H1 (cell line): ENCODE measurements at regions not wholly inside any gene's neighbourhood (a gene's known extent, or its start where the extent isn't known, plus 50 kb on each side); places are given as distances from the start of the nearest gene placed in this dataset.

Source experiments
- CTCF ChIA-PET: fragments of 300-600 bp; sonication (Branson Sonifier 250); formaldehyde crosslinking; loops from one replicate; lab custom pipeline; 2021; ENCODE audit not compliant: partially characterized antibody; lab: Charles Lee
- POLR2A ChIA-PET: fragments of 300-600 bp; sonication (Branson Sonifier 250); formaldehyde crosslinking; loops from one replicate; lab custom pipeline; 2021; ENCODE audit warnings: inconsistent platforms; ENCODE audit not compliant: partially characterized antibody; lab: Charles Lee
- DNase-seq, 2 experiments: peaks; one replicate each; pipeline versions ENCODE4 v3.0.0 to v3.0.0-alpha.2; 2010 to 2022; ENCODE audit warnings: low spot score in 2 of 2, low read depth in 1 of 2, mixed read lengths in 1 of 2
- FAIRE-seq: peaks from 2 replicates; lab custom pipeline; 2011; peaks lifted over from hg19 to GRCh38; lab: Jason Lieb, UNC
- H2AFZ ChIP-seq: 2 replicates; pipeline ENCODE4 v1.8.1; 2012; ENCODE audit warnings: low read length, inconsistent platforms
- H2AK5ac ChIP-seq: 2 replicates; pipeline ENCODE4 v1.6.1; 2013; ENCODE audit warnings: low read depth, low read length
- H2BK120ac ChIP-seq: replicated peaks from 2 replicates; pipeline ENCODE3; 2013; ENCODE audit warnings: low read depth, low read length, inconsistent platforms
- H2BK12ac ChIP-seq: 2 replicates; pipeline ENCODE4 v1.6.1; 2013; ENCODE audit warnings: low read depth, low read length
- H2BK15ac ChIP-seq: 2 replicates; pipeline ENCODE4 v1.6.1; 2013; ENCODE audit warnings: low read length
- H2BK20ac ChIP-seq: 2 replicates; pipeline ENCODE4 v1.6.1; 2013; ENCODE audit warnings: low read length
- H2BK5ac ChIP-seq: 2 replicates; pipeline ENCODE4 v1.6.1; 2013; ENCODE audit warnings: low read depth, low read length
- H3K14ac ChIP-seq: 2 replicates; pipeline ENCODE4 v1.6.1; 2013; ENCODE audit warnings: inconsistent platforms; ENCODE audit not compliant: insufficient read length
- H3K18ac ChIP-seq: 2 replicates; pipeline ENCODE4 v1.6.1; 2013; ENCODE audit warnings: low read length; ENCODE audit errors: extremely low read depth
- H3K23ac ChIP-seq: 2 replicates; pipeline ENCODE4 v1.6.1; 2013; ENCODE audit warnings: inconsistent platforms; ENCODE audit not compliant: insufficient read length
- H3K23me2 ChIP-seq: 2 replicates; pipeline ENCODE4 v1.6.1; 2013; ENCODE audit warnings: low read depth, low read length
- H3K27ac ChIP-seq: 2 replicates; pipeline ENCODE4 v1.6.1; 2011; ENCODE audit warnings: low read depth, low read length, inconsistent platforms
- H3K27me3 ChIP-seq, 4 experiments: replicated peaks in 1 of 4; 1 replicate in 1 of 4; 2 replicates in 3 of 4; pipeline versions ENCODE4 v1.6.1 to v1.8.1; 2011 to 2013; ENCODE audit warnings: low read length in 3 of 4, mild to moderate bottlenecking in 3 of 4, inconsistent platforms in 2 of 4, mixed read lengths in 2 of 4, moderate library complexity in 1 of 4; ENCODE audit not compliant: control insufficient read depth in 3 of 4, insufficient read depth in 3 of 4; ENCODE audit errors: extremely low read depth in 1 of 4
- H3K36me3 ChIP-seq, 4 experiments: 2 replicates each; pipeline versions ENCODE4 v1.6.1 to v1.8.1; 2011 to 2013; ENCODE audit warnings: mild to moderate bottlenecking in 4 of 4, low read length in 3 of 4, moderate library complexity in 2 of 4, control low read depth in 1 of 4, inconsistent platforms in 1 of 4; ENCODE audit not compliant: insufficient read depth in 4 of 4, control insufficient read depth in 2 of 4
- H3K4ac ChIP-seq: replicated peaks from 2 replicates; pipeline ENCODE3; 2013; ENCODE audit warnings: low read length, low read depth, mixed read lengths, inconsistent platforms; ENCODE audit not compliant: insufficient read length
- H3K4me1 ChIP-seq, 4 experiments: replicated peaks in 1 of 4; 1 replicate in 1 of 4; 2 replicates in 3 of 4; pipeline versions ENCODE4 v1.6.1 to v1.8.1; 2011 to 2013; ENCODE audit warnings: low read length in 3 of 4, inconsistent platforms in 2 of 4, mixed read lengths in 1 of 4; ENCODE audit not compliant: insufficient read depth in 4 of 4, control insufficient read depth in 3 of 4
- H3K4me2 ChIP-seq, 2 experiments: 2 replicates each; pipeline versions ENCODE4 v1.6.1 to v1.8.1; 2011 to 2013; ENCODE audit warnings: low read depth in 2 of 2, low read length in 2 of 2, control low read depth in 1 of 2, inconsistent platforms in 1 of 2, mild to moderate bottlenecking in 1 of 2; ENCODE audit not compliant: insufficient read depth in 1 of 2
- H3K4me3 ChIP-seq, 4 experiments: fragments of 200-600, 300-600 bp in 1 of 4; sonication (generic), shearing (Covaris generic), sonication (Bioruptor Twin) in 1 of 4; 2 replicates each; pipeline versions ENCODE4 v1.5.1 to v1.8.1; 2011 to 2016; ENCODE audit warnings: low read length in 4 of 4, low read depth in 3 of 4, control low read depth in 2 of 4, inconsistent platforms in 2 of 4, mild to moderate bottlenecking in 2 of 4, mixed read lengths in 1 of 4, moderate library complexity in 1 of 4; ENCODE audit not compliant: insufficient read depth in 2 of 4; ENCODE audit errors: extremely low read depth in 1 of 4
- H3K56ac ChIP-seq: replicated peaks from 2 replicates; pipeline ENCODE3; 2013; ENCODE audit warnings: low read depth, mild to moderate bottlenecking, mixed read lengths, low read length, inconsistent platforms; ENCODE audit not compliant: insufficient read length
- H3K79me1 ChIP-seq: 2 replicates; pipeline ENCODE4 v1.6.1; 2013; ENCODE audit warnings: low read depth, low read length, control low read depth
- H3K79me2 ChIP-seq, 2 experiments: 2 replicates each; pipeline versions ENCODE4 v1.6.1 to v1.8.1; 2012 to 2013; ENCODE audit warnings: low read length in 2 of 2, mild to moderate bottlenecking in 2 of 2, inconsistent platforms in 1 of 2; ENCODE audit not compliant: insufficient read depth in 2 of 2, control insufficient read depth in 1 of 2
- H3K9ac ChIP-seq, 4 experiments: replicated peaks in 1 of 4; 1 replicate in 1 of 4; 2 replicates in 3 of 4; pipeline versions ENCODE4 v1.6.1 to v1.8.1; 2011 to 2013; ENCODE audit warnings: low read depth in 3 of 4, low read length in 3 of 4, control low read depth in 2 of 4, mild to moderate bottlenecking in 2 of 4, moderate library complexity in 2 of 4, inconsistent platforms in 1 of 4; ENCODE audit errors: extremely low read depth in 1 of 4
- H3K9me3 ChIP-seq, 2 experiments: 2 replicates each; pipeline versions ENCODE4 v1.6.1 to v1.8.1; 2012 to 2013; ENCODE audit warnings: mild to moderate bottlenecking in 2 of 2, moderate library complexity in 2 of 2, control low read depth in 1 of 2, inconsistent platforms in 1 of 2, low read depth in 1 of 2, low read length in 1 of 2, mixed read lengths in 1 of 2; ENCODE audit not compliant: insufficient read depth in 2 of 2
- H4K20me1 ChIP-seq, 2 experiments: replicated peaks in 1 of 2; 2 replicates each; pipeline versions ENCODE3 to v1.8.1; 2011 to 2013; ENCODE audit warnings: inconsistent platforms in 2 of 2, low read length in 2 of 2, mild to moderate bottlenecking in 1 of 2; ENCODE audit not compliant: insufficient read depth in 2 of 2, control insufficient read depth in 1 of 2
- H4K5ac ChIP-seq: 2 replicates; pipeline ENCODE4 v1.6.1; 2013; ENCODE audit warnings: low read length, low read depth, mixed read lengths, inconsistent platforms; ENCODE audit not compliant: insufficient read length
- H4K8ac ChIP-seq: 2 replicates; pipeline ENCODE4 v1.8.0; 2013; ENCODE audit warnings: mild to moderate bottlenecking, moderate library complexity, low read length, inconsistent platforms; ENCODE audit not compliant: insufficient read depth; ENCODE audit errors: extremely low read depth
- H4K91ac ChIP-seq: replicated peaks from 2 replicates; pipeline ENCODE3; 2013; ENCODE audit warnings: low read length, mixed read lengths, inconsistent platforms; ENCODE audit not compliant: insufficient read length
- CBX8 ChIP-seq: fragments of 300-800, 300-1000 bp; sonication (generic); IDR thresholded peaks from 2 replicates; pipeline ENCODE4 v1.7.1; 2016; ENCODE audit warnings: low read depth, low read length, borderline replicate concordance
- FOSL1 ChIP-seq: IDR thresholded peaks from 2 replicates; pipeline ENCODE4 v1.6.1; 2011; ENCODE audit warnings: mild to moderate bottlenecking, low read depth, low read length, moderate library complexity; ENCODE audit not compliant: insufficient read depth
- KDM4A ChIP-seq: IDR thresholded peaks from one replicate; pipeline ENCODE4 v1.7.1; 2012; ENCODE audit warnings: low read depth, mild to moderate bottlenecking, moderate library complexity, low read length, inconsistent platforms; ENCODE audit not compliant: severe bottlenecking
- POLR2AphosphoS5 ChIP-seq: IDR thresholded peaks from 2 replicates; pipeline ENCODE4 v1.6.1; 2011; ENCODE audit warnings: low read depth, low read length
- RNF2 ChIP-seq: fragments of 200-900, 300-1000 bp; sonication (generic); IDR thresholded peaks from 2 replicates; pipeline ENCODE4 v1.7.1; 2016; ENCODE audit warnings: borderline replicate concordance, low read depth, mild to moderate bottlenecking, antibody characterized with exemption, low read length; ENCODE audit not compliant: poor library complexity, severe bottlenecking; ENCODE audit errors: missing control alignments
- SIN3A ChIP-seq, 2 experiments: IDR thresholded peaks in 1 of 2; conservative IDR thresholded peaks in 1 of 2; 2 replicates each; pipeline ENCODE4 v1.6.1; 2011 to 2012; ENCODE audit warnings: low read length in 2 of 2, improper control_type of control experiment in 1 of 2, low read depth in 1 of 2, mild to moderate bottlenecking in 1 of 2
- SIRT6 ChIP-seq: IDR thresholded peaks from one replicate; pipeline ENCODE4 v1.7.1; 2012; ENCODE audit warnings: low read length, inconsistent platforms
- SRF ChIP-seq: IDR thresholded peaks from 2 replicates; pipeline ENCODE4 v1.6.1; 2011; ENCODE audit warnings: mild to moderate bottlenecking, low read depth, low read length, moderate library complexity
- TAF1 ChIP-seq: IDR thresholded peaks from 2 replicates; pipeline ENCODE4 v1.6.1; 2011; ENCODE audit warnings: mild to moderate bottlenecking, low read depth, low read length
- TAF7 ChIP-seq: optimal IDR thresholded peaks from 2 replicates; pipeline ENCODE3; 2011; ENCODE audit warnings: low read depth, mild to moderate bottlenecking, inconsistent platforms, low read length, moderate library complexity, borderline replicate concordance
- ZNF274 ChIP-seq: IDR thresholded peaks from 2 replicates; pipeline ENCODE4 v1.7.0; 2012; ENCODE audit warnings: low read length, borderline replicate concordance; ENCODE audit errors: extremely low read depth
- WGBS, 2 experiments: shearing (Covaris generic) in 1 of 2; methylation state at CpG; one replicate each; pipeline versions ENCODE4 v1.1.6 to v1.1.7; 2013 to 2015; ENCODE audit warnings: low lambda C conversion rate in 2 of 2, mixed read lengths in 2 of 2, inconsistent platforms in 1 of 2, low coverage in 1 of 2, missing lambda C conversion rate in 1 of 2; ENCODE audit not compliant: insufficient replicate concordance in 2 of 2, insufficient coverage in 1 of 2, insufficient read length in 1 of 2; ENCODE audit errors: extremely low coverage in 1 of 2, missing lambda C conversion rate in 1 of 2; 5-methylcytosine and 5-hydroxymethylcytosine counted together
- TF ChIP-seq, protein P1 (sequence below): IDR thresholded peaks from 2 replicates; pipeline ENCODE4 v1.6.1; 2012; ENCODE audit warnings: inconsistent platforms
- TF ChIP-seq, protein P2 (sequence below): IDR thresholded peaks from 2 replicates; pipeline ENCODE4 v1.6.1; 2012; ENCODE audit warnings: inconsistent platforms

DNA sequence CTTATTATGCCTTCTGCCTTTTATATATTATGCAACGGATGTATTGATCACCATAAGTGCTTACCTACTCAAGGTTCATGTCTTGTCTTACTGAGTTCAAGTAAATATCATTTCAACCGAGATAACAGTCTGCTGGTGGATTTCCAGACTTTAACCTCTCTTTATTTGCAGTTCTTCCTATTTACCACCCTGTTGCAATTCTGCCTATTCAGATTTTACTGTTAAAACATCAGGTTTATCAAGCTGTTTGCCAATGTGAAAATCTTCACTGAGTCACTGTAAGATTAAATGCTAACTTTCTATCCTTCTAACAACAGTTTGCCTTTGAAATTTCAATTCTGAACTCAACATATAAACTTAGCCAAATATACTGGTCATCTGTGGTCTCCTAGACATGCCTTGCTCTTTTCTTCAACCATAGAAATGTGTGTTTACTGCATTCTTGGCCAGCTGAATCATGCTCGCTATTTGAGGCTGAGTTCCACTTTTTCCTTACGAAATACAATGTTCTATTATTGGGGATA lies 471.7 kb upstream of the RORB start:
- Histone ChIP-seq H2BK120ac (no peak overlapping the region), H2BK20ac (no peak overlapping the region), H2AFZ (no peak overlapping the region), H3K27ac (no peak overlapping the region), H3K14ac (no peak overlapping the region), H3K23ac (no peak overlapping the region), H3K18ac (no peak overlapping the region), H2AK5ac (no peak overlapping the region), H2BK12ac (no peak overlapping the region), H4K91ac (no peak overlapping the region), H3K36me3 (no peaks in the 10 kb centered on the region), H3K56ac (no peak overlapping the region), H3K23me2 (no peaks in the 10 kb centered on the region), H2BK15ac (no peak overlapping the region), H3K27me3 (peaks cover 0 to 2% (median 0%) of the 10 kb centered on the region in 4 experiments; a peak in 1 of 7 replicates), H3K4me3 (no peak overlapping the region), H4K5ac (no peak overlapping the region), H3K4ac (no peak overlapping the region), H3K79me1 (no peaks in the 10 kb centered on the region), H2BK5ac (no peak overlapping the region), H4K20me1 (no peaks in the 10 kb centered on the region), H3K79me2 (no peaks in the 10 kb centered on the region), H3K9ac (no peak overlapping the region), H4K8ac (no peak overlapping the region), H3K4me2 (no peak overlapping the region), H3K9me3 (no peaks in the 10 kb centered on the region), H3K4me1 (no peaks in the 10 kb centered on the region)
- 87% methylated on average over 4 of the region's 4 CpGs; no CpG with 5 or more reads in 1 of the 2 experiments for WGBS, 2 experiments
- FAIRE-seq (no peak), DNase-seq (no peak)
- POLR2A ChIA-PET = interaction anchor here (1.2 kb wide), 1 partner anchor 75 kb away, joined by 3 read pairs; no protein-coding TSS in a partner anchor
- CTCF ChIA-PET = no interaction called here
- TF ChIP-seq, protein P1, sequence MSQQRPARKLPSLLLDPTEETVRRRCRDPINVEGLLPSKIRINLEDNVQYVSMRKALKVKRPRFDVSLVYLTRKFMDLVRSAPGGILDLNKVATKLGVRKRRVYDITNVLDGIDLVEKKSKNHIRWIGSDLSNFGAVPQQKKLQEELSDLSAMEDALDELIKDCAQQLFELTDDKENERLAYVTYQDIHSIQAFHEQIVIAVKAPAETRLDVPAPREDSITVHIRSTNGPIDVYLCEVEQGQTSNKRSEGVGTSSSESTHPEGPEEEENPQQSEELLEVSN = no peak
- no peak for TF ChIP-seq RNF2
- no peak for TF ChIP-seq TAF1
- TF ChIP-seq TAF7 = no peak
- TF ChIP-seq SIRT6 = no peak
- TF ChIP-seq ZNF274 = no peak
- TF ChIP-seq, protein P2, sequence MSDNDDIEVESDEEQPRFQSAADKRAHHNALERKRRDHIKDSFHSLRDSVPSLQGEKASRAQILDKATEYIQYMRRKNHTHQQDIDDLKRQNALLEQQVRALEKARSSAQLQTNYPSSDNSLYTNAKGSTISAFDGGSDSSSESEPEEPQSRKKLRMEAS = no peak
- TF ChIP-seq KDM4A = no peak
- TF ChIP-seq SRF = no peak
- no peak for TF ChIP-seq FOSL1
- TF ChIP-seq SIN3A (conservative IDR thresholded peaks at IDR 0.05 in 1 of 2, IDR thresholded peaks at IDR 0.05 in 1 of 2; ENCODE audit: low read depth in 1 of 2, low read length in 2 of 2) = no peak
- TF ChIP-seq POLR2AphosphoS5 = no peak
- no peak for TF ChIP-seq CBX8
